Astrocyte (in vitro differentiated cells and primary cell): ENCODE measurements at regions not wholly inside any gene's neighbourhood (a gene's known extent, or its start where the extent isn't known, plus 50 kb on each side); places are given as distances from the start of the nearest gene placed in this dataset.

Experiments
- CTCF ChIP-seq: IDR thresholded peaks from 2 replicates; pipeline ENCODE4 v1.5.1; 2011; ENCODE audit warnings: low read depth, mild to moderate bottlenecking, inconsistent platforms, low read length, moderate library complexity; ENCODE audit not compliant: insufficient read depth
- EZH2 ChIP-seq: IDR thresholded peaks from 2 replicates; pipeline ENCODE4 v1.6.1; 2012; ENCODE audit warnings: mild to moderate bottlenecking, low read length, inconsistent platforms; ENCODE audit not compliant: insufficient read depth

- no peak for TF ChIP-seq CTCF
- TF ChIP-seq EZH2, result no peak
Measured at GRCh38 chr5:165188556-165189175, 1683.2 kb downstream of the MAT2B start.
